ENCODE measurements at regions not wholly inside any gene's neighbourhood (a gene's known extent, or its start where the extent isn't known, plus 50 kb on each side); places are given as distances from the start of the nearest gene placed in this dataset.

DNA sequence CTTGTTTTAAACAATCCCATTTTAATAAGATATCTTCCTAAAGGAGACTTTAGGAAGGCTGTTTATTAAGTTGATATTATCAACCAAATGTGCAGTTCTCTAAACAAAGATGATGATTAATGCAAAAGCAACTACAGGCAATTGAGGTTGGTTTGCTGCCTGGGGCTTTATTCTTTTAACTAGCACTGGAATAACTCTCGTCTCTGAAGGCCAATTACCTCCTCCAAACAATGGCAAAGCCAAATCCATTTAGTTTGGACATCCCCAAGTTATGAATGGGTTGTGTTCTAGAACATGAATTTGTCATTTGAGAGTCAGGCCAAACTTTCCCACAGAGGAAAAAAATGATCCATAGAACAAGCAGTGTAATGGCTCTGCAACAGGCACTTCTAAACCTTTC lies 114.1 kb downstream of the SLC16A9 start:
- Histone ChIP-seq H3K36me3 (replicated peaks) (no peaks in the 10 kb centered on the region), H3K4me3 (ENCODE audit: low read depth, low read length) (no peak overlapping the region), H3K27me3 (replicated peaks) (no peaks in the 10 kb centered on the region), H3K27ac (no peak overlapping the region)
- DNase-seq = no peak
- TF ChIP-seq, protein P1, sequence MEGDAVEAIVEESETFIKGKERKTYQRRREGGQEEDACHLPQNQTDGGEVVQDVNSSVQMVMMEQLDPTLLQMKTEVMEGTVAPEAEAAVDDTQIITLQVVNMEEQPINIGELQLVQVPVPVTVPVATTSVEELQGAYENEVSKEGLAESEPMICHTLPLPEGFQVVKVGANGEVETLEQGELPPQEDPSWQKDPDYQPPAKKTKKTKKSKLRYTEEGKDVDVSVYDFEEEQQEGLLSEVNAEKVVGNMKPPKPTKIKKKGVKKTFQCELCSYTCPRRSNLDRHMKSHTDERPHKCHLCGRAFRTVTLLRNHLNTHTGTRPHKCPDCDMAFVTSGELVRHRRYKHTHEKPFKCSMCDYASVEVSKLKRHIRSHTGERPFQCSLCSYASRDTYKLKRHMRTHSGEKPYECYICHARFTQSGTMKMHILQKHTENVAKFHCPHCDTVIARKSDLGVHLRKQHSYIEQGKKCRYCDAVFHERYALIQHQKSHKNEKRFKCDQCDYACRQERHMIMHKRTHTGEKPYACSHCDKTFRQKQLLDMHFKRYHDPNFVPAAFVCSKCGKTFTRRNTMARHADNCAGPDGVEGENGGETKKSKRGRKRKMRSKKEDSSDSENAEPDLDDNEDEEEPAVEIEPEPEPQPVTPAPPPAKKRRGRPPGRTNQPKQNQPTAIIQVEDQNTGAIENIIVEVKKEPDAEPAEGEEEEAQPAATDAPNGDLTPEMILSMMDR (IDR thresholded peaks at IDR 0.05; ENCODE audit: low read depth, low read length, missing control alignments) = no peak
- in situ Hi-C loops (cut with HindIII; ENCODE audit: low pct_ligation_motif_present, low sequenced_read_pairs) = loop anchor here (25.0 kb wide), 1 partner anchor 358 kb away; no protein-coding TSS in a partner anchor

GRCh38 chr10:59593768-59594167 lies 115.9 kb downstream of the SLC16A9 start:
- DNase-seq = no peak
- no peak overlapping the region for H3K27ac ChIP-seq
- in situ Hi-C loops (cut with HindIII; ENCODE audit: low pct_ligation_motif_present, low sequenced_read_pairs) = loop anchor here (25.0 kb wide), 1 partner anchor 356 kb away; no protein-coding TSS in a partner anchor
- H3K4me3 ChIP-seq (ENCODE audit: low read depth, low read length) = no peak overlapping the region
- no peaks in the 10 kb centered on the region for H3K27me3 ChIP-seq (replicated peaks)
- H3K36me3 ChIP-seq (replicated peaks) = no peaks in the 10 kb centered on the region
- TF ChIP-seq, protein P1 (IDR thresholded peaks at IDR 0.05; ENCODE audit: low read depth, low read length, missing control alignments) = no peak

DNA sequence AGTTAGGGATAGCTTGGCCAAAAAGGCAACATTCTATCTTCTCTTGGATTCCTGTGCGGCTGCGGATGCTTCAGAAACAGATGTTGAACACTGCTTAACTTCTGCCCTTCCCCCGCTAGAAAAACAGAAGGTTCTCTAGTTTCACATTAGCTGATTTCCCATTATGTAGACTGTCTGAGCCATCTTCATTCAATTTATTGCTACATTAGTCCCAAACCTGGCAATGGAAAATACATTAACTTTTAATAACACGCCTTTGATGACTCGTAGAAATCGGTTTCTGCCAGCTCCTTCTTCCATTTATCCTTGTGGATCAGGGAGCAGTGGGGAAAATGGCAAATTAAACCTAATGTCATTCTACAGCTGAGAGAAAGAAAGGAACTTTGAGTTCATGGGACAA lies 119.9 kb downstream of the SLC16A9 start:
- in situ Hi-C loops (cut with HindIII; ENCODE audit: low pct_ligation_motif_present, low sequenced_read_pairs) = loop anchor here (25.0 kb wide), 1 partner anchor 352 kb away; no protein-coding TSS in a partner anchor
- no peak for DNase-seq
- H3K4me3 ChIP-seq (ENCODE audit: low read depth, low read length) = no peak overlapping the region
- H3K27me3 ChIP-seq (replicated peaks) = no peaks in the 10 kb centered on the region
- H3K36me3 ChIP-seq (replicated peaks) = no peaks in the 10 kb centered on the region
- H3K27ac ChIP-seq = no peak overlapping the region
- TF ChIP-seq, protein P1 (IDR thresholded peaks at IDR 0.05; ENCODE audit: low read depth, low read length, missing control alignments) = no peak

- no peak overlapping the region for H3K27ac ChIP-seq
- H3K36me3 ChIP-seq (replicated peaks) = no peaks in the 10 kb centered on the region
- H3K4me3 ChIP-seq (ENCODE audit: low read depth, low read length) = no peak overlapping the region
- DNase-seq = no peak
- TF ChIP-seq, protein P1 (IDR thresholded peaks at IDR 0.05; ENCODE audit: low read depth, low read length, missing control alignments) = no peak
- no peaks in the 10 kb centered on the region for H3K27me3 ChIP-seq (replicated peaks)
- in situ Hi-C loops (cut with HindIII; ENCODE audit: low pct_ligation_motif_present, low sequenced_read_pairs) = loop anchor here (25.0 kb wide), 1 partner anchor 351 kb away; no protein-coding TSS in a partner anchor
These were observed 120.9 kb downstream of the SLC16A9 start for GRCh38 chr10:59588791-59589190.

- Histone ChIP-seq H3K27ac (no peak overlapping the region), H3K4me3 (ENCODE audit: low read depth, low read length) (no peak overlapping the region), H3K27me3 (replicated peaks) (no peaks in the 10 kb centered on the region), H3K36me3 (replicated peaks) (no peaks in the 10 kb centered on the region)
- in situ Hi-C loops (cut with HindIII; ENCODE audit: low pct_ligation_motif_present, low sequenced_read_pairs) = loop anchor here (25.0 kb wide), 1 partner anchor 350 kb away; no protein-coding TSS in a partner anchor
- no peak for DNase-seq
- TF ChIP-seq, protein P1 (IDR thresholded peaks at IDR 0.05; ENCODE audit: low read depth, low read length, missing control alignments) = no peak
These were observed 121.9 kb downstream of the SLC16A9 start for GRCh38 chr10:59587756-59588140.
